HG03442 (cell line): ENCODE measurements at regions not wholly inside any gene's neighbourhood (a gene's known extent, or its start where the extent isn't known, plus 50 kb on each side); places are given as distances from the start of the nearest gene placed in this dataset.
A peak's percentile ranks its signal among the peaks of the same experiment; 100 is the strongest.

Experiments used
- ATAC-seq: cut with Tn5 transposase; IDR thresholded peaks from one replicate; pipeline ENCODE4 v1.9.1; 2021; ENCODE audit warnings: mild to moderate bottlenecking, moderate library complexity; ENCODE audit not compliant: unreplicated experiment

GRCh38 chr13:77480066-77480465, 55.4 kb upstream of the SCEL start:
- no peak for ATAC-seq

- no peak for ATAC-seq
Observed at GRCh38 chr13:77479326-77479725, 56.2 kb upstream of the SCEL start.

GRCh38 chr13:77477299-77477848, 58.1 kb upstream of the SCEL start:
- ATAC-seq = no peak

- ATAC-seq = no peak
Observed at GRCh38 chr13:77476456-77476855, 59.0 kb upstream of the SCEL start.

GRCh38 chr13:77475345-77476084, 60.0 kb upstream of the SCEL start:
- no peak for ATAC-seq

GRCh38 chr13:77470986-77471385, 64.5 kb upstream of the SCEL start:
- ATAC-seq = no peak

- ATAC-seq = no peak
Observed at GRCh38 chr13:77466753-77467422, 68.6 kb upstream of the SCEL start.

GRCh38 chr13:77465603-77466195, 69.8 kb upstream of the SCEL start:
- no peak for ATAC-seq

GRCh38 chr13:77460195-77460594, 75.3 kb upstream of the SCEL start:
- ATAC-seq = peak; percentile 92

GRCh38 chr13:77459592-77459991, 75.9 kb upstream of the SCEL start:
- no peak for ATAC-seq

- ATAC-seq = no peak
Observed at GRCh38 chr13:77458736-77459135, 76.8 kb upstream of the SCEL start.

GRCh38 chr13:77457966-77458365, 77.5 kb upstream of the SCEL start:
- no peak for ATAC-seq

GRCh38 chr13:77456271-77456670, 79.2 kb upstream of the SCEL start:
- ATAC-seq = no peak

- no peak for ATAC-seq
Observed at GRCh38 chr13:77449265-77449664, 86.2 kb upstream of the SCEL start.

GRCh38 chr13:77448689-77449088, 86.8 kb upstream of the SCEL start:
- ATAC-seq = no peak

- no peak for ATAC-seq
Observed at GRCh38 chr13:77443511-77443910, 92.0 kb upstream of the SCEL start.

GRCh38 chr13:77437267-77437666, 98.2 kb upstream of the SCEL start:
- no peak for ATAC-seq

GRCh38 chr13:77434289-77434688, 101.2 kb upstream of the SCEL start:
- ATAC-seq = no peak

GRCh38 chr13:77431449-77431848, 104.1 kb upstream of the SCEL start:
- ATAC-seq = no peak

- peak; percentile 44 for ATAC-seq
Observed at GRCh38 chr13:77430377-77430951, 103.6 kb upstream of the MYCBP2 start.

GRCh38 chr13:77429320-77430142, 102.6 kb upstream of the MYCBP2 start:
- peak; percentile 65 for ATAC-seq
